Liver (tissue), 8 donors: ENCODE measurements at regions not wholly inside any gene's neighbourhood (a gene's known extent, or its start where the extent isn't known, plus 50 kb on each side); places are given as distances from the start of the nearest gene placed in this dataset.

Experiments
- DNase-seq: peaks from one replicate; pipeline ENCODE4 v3.0.0-alpha.2; 2017; ENCODE audit warnings: low spot score
- H3K27ac ChIP-seq, 2 donors: one replicate each; pipeline ENCODE4 v1.7.0; 2013; ENCODE audit warnings: inconsistent platforms in 2 of 2, low read length in 2 of 2, control low read depth in 1 of 2, low read depth in 1 of 2, mild to moderate bottlenecking in 1 of 2
- H3K27me3 ChIP-seq, 4 donors: one replicate each; pipeline versions ENCODE4 v1.6.1 to v1.7.0; 2013; ENCODE audit warnings: low read length in 3 of 4, inconsistent platforms in 1 of 4, mild to moderate bottlenecking in 1 of 4, moderate library complexity in 1 of 4; ENCODE audit not compliant: control insufficient read depth in 4 of 4, insufficient read depth in 4 of 4
- H3K36me3 ChIP-seq, 4 donors: one replicate each; pipeline versions ENCODE4 v1.6.1 to v1.7.0; 2013; ENCODE audit warnings: low read length in 3 of 4, mild to moderate bottlenecking in 3 of 4, low read depth in 1 of 4, moderate library complexity in 1 of 4; ENCODE audit not compliant: control insufficient read depth in 4 of 4, insufficient read depth in 3 of 4
- H3K4me1 ChIP-seq, 4 donors: one replicate each; pipeline versions ENCODE4 v1.6.1 to v1.7.0; 2013; ENCODE audit warnings: low read length in 3 of 4, mild to moderate bottlenecking in 3 of 4, moderate library complexity in 1 of 4; ENCODE audit not compliant: control insufficient read depth in 4 of 4, insufficient read depth in 4 of 4
- H3K4me3 ChIP-seq, 3 donors: one replicate each; pipeline versions ENCODE4 v1.6.1 to v1.7.0; 2013; ENCODE audit warnings: low read length in 3 of 3, control low read depth in 1 of 3, low read depth in 1 of 3, mild to moderate bottlenecking in 1 of 3
- H3K9ac ChIP-seq, 2 donors: one replicate each; pipeline ENCODE4 v1.7.0; 2013; ENCODE audit warnings: low read length in 2 of 2, mild to moderate bottlenecking in 2 of 2, moderate library complexity in 2 of 2, control low read depth in 1 of 2, low read depth in 1 of 2
- H3K9me3 ChIP-seq, 4 donors: one replicate each; pipeline versions ENCODE4 v1.6.1 to v1.7.0; 2013; ENCODE audit warnings: low read length in 3 of 4; ENCODE audit not compliant: control insufficient read depth in 4 of 4
- EGR1 ChIP-seq, 2 donors: IDR thresholded peaks; 2 replicates each; pipeline ENCODE4 v1.6.1; 2016 to 2018; ENCODE audit warnings: antibody characterized with exemption in 2 of 2, low read depth in 2 of 2
- FOXA1 ChIP-seq: IDR thresholded peaks from 2 replicates; pipeline ENCODE4 v1.6.1; 2016; ENCODE audit warnings: antibody characterized with exemption
- FOXA2 ChIP-seq: IDR thresholded peaks from 2 replicates; pipeline ENCODE4 v1.6.1; 2016; ENCODE audit warnings: antibody characterized with exemption
- GABPA ChIP-seq, 2 donors: IDR thresholded peaks in 1 of 2; conservative IDR thresholded peaks in 1 of 2; 2 replicates each; pipeline ENCODE4 v1.6.1; 2016; ENCODE audit warnings: antibody characterized with exemption in 2 of 2, mild to moderate bottlenecking in 1 of 2, moderate library complexity in 1 of 2
- HNF4A ChIP-seq, 2 donors: conservative IDR thresholded peaks; 2 replicates each; pipeline ENCODE4 v1.6.1; 2016; ENCODE audit warnings: antibody characterized with exemption in 2 of 2, mild to moderate bottlenecking in 2 of 2
- HNF4G ChIP-seq: IDR thresholded peaks from 2 replicates; pipeline ENCODE4 v1.6.1; 2016; ENCODE audit warnings: antibody characterized with exemption
- JUND ChIP-seq, 2 donors: IDR thresholded peaks; 2 replicates each; pipeline ENCODE4 v1.6.1; 2016; ENCODE audit warnings: antibody characterized with exemption in 2 of 2
- NR2F2 ChIP-seq: IDR thresholded peaks from 2 replicates; pipeline ENCODE4 v1.6.1; 2016; ENCODE audit warnings: antibody characterized with exemption
- RAD21 ChIP-seq, 2 donors: IDR thresholded peaks; 2 replicates each; pipeline ENCODE4 v1.6.1; 2016; ENCODE audit warnings: antibody characterized with exemption in 2 of 2, mild to moderate bottlenecking in 2 of 2
- RXRA ChIP-seq, 2 donors: IDR thresholded peaks; 2 replicates each; pipeline ENCODE4 v1.6.1; 2017 to 2018; ENCODE audit warnings: antibody characterized with exemption in 2 of 2, mild to moderate bottlenecking in 1 of 2
- SP1 ChIP-seq: IDR thresholded peaks from 2 replicates; pipeline ENCODE4 v1.6.1; 2018; ENCODE audit warnings: antibody characterized with exemption, mild to moderate bottlenecking
- TAF1 ChIP-seq: conservative IDR thresholded peaks from 2 replicates; pipeline ENCODE4 v1.6.1; 2016; ENCODE audit warnings: antibody characterized with exemption, mild to moderate bottlenecking
- YY1 ChIP-seq: IDR thresholded peaks from 2 replicates; pipeline ENCODE4 v1.6.1; 2016; ENCODE audit warnings: antibody characterized with exemption, mild to moderate bottlenecking
- WGBS: extraction: QIAGEN DNeasy Blood & Tissue Kit; methylation state at CpG from one replicate; pipeline ENCODE4 v1.1.7; 2013; 5-methylcytosine and 5-hydroxymethylcytosine counted together
- TF ChIP-seq, protein P1 (sequence below): IDR thresholded peaks from 2 replicates; pipeline ENCODE4 v1.6.1; 2016; ENCODE audit warnings: antibody characterized with exemption, mild to moderate bottlenecking
- TF ChIP-seq, protein P2 (sequence below): fragments of 150-350 bp; IDR thresholded peaks from 2 replicates; pipeline ENCODE4 v1.5.1; 2017; ENCODE audit warnings: improper control_type of control experiment, low read depth, low read length; ENCODE audit not compliant: missing input control
- TF ChIP-seq, protein P3 (sequence below): IDR thresholded peaks from 2 replicates; pipeline ENCODE4 v1.6.1; 2016; ENCODE audit warnings: antibody characterized with exemption
- TF ChIP-seq, protein P4 (sequence below): IDR thresholded peaks from 2 replicates; pipeline ENCODE4 v1.6.1; 2016; ENCODE audit warnings: antibody characterized with exemption
- TF ChIP-seq, protein P5 (sequence below): IDR thresholded peaks from 2 replicates; pipeline ENCODE4 v1.6.1; 2016; ENCODE audit warnings: antibody characterized with exemption
- donor health status: healthy.
- donor health status: healthy.
- donor health status: healthy.
- donor health status: healthy.
- donor health status: healthy.

DNA sequence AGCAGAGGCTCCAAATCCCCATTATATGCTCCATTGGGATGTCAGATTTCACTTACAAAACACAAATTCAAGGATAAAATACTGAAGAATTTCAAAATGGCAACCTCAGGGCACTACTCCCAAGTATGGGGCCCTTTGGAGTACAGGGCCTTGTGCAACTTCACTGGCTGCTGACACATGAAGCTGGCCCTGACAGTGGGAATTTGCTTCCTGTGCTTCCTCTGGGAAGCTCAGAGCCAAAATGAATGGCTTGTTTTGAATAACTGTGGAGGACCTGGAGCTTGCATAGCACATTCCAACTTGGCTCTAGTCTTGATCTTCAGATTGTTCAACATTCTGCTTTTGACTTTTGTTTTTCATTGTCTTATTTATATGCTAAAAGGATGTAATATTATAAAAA lies 52.3 kb upstream of the HNF1B start:
- Histone ChIP-seq H3K27me3 (no peaks in the 10 kb centered on the region), H3K9me3 (no peaks in the 10 kb centered on the region), H3K9ac (no peak overlapping the region), H3K36me3 (no peaks in the 10 kb centered on the region), H3K27ac (no peak overlapping the region), H3K4me3 (no peak overlapping the region), H3K4me1 (no peaks in the 10 kb centered on the region)
- TF ChIP-seq FOXA2 (no peak), JUND (IDR thresholded peaks at IDR 0.05) (no peak), FOXA1 (no peak), HNF4G (no peak), SP1 (no peak), EGR1 (IDR thresholded peaks at IDR 0.05; ENCODE audit: low read depth in 2 of 2) (no peak), GABPA (IDR thresholded peaks at IDR 0.05 in 1 of 2, conservative IDR thresholded peaks at IDR 0.05 in 1 of 2) (no peak), YY1 (no peak)
- TF ChIP-seq, protein P1, sequence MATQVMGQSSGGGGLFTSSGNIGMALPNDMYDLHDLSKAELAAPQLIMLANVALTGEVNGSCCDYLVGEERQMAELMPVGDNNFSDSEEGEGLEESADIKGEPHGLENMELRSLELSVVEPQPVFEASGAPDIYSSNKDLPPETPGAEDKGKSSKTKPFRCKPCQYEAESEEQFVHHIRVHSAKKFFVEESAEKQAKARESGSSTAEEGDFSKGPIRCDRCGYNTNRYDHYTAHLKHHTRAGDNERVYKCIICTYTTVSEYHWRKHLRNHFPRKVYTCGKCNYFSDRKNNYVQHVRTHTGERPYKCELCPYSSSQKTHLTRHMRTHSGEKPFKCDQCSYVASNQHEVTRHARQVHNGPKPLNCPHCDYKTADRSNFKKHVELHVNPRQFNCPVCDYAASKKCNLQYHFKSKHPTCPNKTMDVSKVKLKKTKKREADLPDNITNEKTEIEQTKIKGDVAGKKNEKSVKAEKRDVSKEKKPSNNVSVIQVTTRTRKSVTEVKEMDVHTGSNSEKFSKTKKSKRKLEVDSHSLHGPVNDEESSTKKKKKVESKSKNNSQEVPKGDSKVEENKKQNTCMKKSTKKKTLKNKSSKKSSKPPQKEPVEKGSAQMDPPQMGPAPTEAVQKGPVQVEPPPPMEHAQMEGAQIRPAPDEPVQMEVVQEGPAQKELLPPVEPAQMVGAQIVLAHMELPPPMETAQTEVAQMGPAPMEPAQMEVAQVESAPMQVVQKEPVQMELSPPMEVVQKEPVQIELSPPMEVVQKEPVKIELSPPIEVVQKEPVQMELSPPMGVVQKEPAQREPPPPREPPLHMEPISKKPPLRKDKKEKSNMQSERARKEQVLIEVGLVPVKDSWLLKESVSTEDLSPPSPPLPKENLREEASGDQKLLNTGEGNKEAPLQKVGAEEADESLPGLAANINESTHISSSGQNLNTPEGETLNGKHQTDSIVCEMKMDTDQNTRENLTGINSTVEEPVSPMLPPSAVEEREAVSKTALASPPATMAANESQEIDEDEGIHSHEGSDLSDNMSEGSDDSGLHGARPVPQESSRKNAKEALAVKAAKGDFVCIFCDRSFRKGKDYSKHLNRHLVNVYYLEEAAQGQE, result no peak
- TF ChIP-seq, protein P2, sequence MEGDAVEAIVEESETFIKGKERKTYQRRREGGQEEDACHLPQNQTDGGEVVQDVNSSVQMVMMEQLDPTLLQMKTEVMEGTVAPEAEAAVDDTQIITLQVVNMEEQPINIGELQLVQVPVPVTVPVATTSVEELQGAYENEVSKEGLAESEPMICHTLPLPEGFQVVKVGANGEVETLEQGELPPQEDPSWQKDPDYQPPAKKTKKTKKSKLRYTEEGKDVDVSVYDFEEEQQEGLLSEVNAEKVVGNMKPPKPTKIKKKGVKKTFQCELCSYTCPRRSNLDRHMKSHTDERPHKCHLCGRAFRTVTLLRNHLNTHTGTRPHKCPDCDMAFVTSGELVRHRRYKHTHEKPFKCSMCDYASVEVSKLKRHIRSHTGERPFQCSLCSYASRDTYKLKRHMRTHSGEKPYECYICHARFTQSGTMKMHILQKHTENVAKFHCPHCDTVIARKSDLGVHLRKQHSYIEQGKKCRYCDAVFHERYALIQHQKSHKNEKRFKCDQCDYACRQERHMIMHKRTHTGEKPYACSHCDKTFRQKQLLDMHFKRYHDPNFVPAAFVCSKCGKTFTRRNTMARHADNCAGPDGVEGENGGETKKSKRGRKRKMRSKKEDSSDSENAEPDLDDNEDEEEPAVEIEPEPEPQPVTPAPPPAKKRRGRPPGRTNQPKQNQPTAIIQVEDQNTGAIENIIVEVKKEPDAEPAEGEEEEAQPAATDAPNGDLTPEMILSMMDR, result no peak
- TF ChIP-seq, protein P3, sequence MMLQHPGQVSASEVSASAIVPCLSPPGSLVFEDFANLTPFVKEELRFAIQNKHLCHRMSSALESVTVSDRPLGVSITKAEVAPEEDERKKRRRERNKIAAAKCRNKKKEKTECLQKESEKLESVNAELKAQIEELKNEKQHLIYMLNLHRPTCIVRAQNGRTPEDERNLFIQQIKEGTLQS, result no peak
- TF ChIP-seq, protein P4, sequence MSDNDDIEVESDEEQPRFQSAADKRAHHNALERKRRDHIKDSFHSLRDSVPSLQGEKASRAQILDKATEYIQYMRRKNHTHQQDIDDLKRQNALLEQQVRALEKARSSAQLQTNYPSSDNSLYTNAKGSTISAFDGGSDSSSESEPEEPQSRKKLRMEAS, result no peak
- DNase-seq, result no peak

DNA sequence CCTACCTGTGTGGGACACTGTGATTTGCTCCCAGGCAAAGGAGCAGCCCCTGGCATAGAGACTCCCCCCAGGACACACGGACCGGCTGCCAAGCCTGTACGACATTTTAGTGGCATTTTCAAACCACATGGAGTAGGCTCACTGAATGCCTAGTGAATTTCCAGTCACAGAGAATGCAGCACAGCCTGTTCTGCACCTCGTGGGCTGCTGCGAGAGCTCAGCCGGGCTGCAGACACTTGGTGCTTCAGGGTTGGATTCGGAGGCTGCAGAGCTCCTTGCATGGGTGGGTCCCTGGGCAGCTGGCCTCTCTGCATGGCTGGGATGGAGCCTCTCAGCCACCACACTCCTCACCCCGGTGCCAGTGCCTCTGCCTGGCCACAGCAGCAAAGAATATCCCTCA lies 51.2 kb upstream of the HNF1B start:
- Histone ChIP-seq H3K27me3 (no peaks in the 10 kb centered on the region), H3K27ac (no peak overlapping the region), H3K9ac (no peak overlapping the region), H3K9me3 (no peaks in the 10 kb centered on the region), H3K36me3 (no peaks in the 10 kb centered on the region), H3K4me1 (no peaks in the 10 kb centered on the region), H3K4me3 (no peak overlapping the region)
- 92% methylated on average over 8 of the region's 8 CpGs for WGBS
- TF ChIP-seq, protein P5, sequence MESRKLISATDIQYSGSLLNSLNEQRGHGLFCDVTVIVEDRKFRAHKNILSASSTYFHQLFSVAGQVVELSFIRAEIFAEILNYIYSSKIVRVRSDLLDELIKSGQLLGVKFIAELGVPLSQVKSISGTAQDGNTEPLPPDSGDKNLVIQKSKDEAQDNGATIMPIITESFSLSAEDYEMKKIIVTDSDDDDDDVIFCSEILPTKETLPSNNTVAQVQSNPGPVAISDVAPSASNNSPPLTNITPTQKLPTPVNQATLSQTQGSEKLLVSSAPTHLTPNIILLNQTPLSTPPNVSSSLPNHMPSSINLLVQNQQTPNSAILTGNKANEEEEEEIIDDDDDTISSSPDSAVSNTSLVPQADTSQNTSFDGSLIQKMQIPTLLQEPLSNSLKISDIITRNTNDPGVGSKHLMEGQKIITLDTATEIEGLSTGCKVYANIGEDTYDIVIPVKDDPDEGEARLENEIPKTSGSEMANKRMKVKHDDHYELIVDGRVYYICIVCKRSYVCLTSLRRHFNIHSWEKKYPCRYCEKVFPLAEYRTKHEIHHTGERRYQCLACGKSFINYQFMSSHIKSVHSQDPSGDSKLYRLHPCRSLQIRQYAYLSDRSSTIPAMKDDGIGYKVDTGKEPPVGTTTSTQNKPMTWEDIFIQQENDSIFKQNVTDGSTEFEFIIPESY, result no peak
- TF ChIP-seq NR2F2 (no peak), RAD21 (IDR thresholded peaks at IDR 0.05) (no peak), TAF1 (no peak), FOXA2 (no peak), SP1 (no peak), GABPA (IDR thresholded peaks at IDR 0.05 in 1 of 2, conservative IDR thresholded peaks at IDR 0.05 in 1 of 2) (no peak), HNF4G (no peak), YY1 (no peak), FOXA1 (no peak), HNF4A (conservative IDR thresholded peaks at IDR 0.05) (no peak), EGR1 (IDR thresholded peaks at IDR 0.05; ENCODE audit: low read depth in 2 of 2) (no peak), JUND (IDR thresholded peaks at IDR 0.05) (no peak), RXRA (IDR thresholded peaks at IDR 0.05) (no peak)
- TF ChIP-seq, protein P4, result no peak
- TF ChIP-seq, protein P2, result no peak
- TF ChIP-seq, protein P3, result no peak
- DNase-seq, result no peak
